ENCODE measurements at regions not wholly inside any gene's neighbourhood (a gene's known extent, or its start where the extent isn't known, plus 50 kb on each side); places are given as distances from the start of the nearest gene placed in this dataset.

DNA sequence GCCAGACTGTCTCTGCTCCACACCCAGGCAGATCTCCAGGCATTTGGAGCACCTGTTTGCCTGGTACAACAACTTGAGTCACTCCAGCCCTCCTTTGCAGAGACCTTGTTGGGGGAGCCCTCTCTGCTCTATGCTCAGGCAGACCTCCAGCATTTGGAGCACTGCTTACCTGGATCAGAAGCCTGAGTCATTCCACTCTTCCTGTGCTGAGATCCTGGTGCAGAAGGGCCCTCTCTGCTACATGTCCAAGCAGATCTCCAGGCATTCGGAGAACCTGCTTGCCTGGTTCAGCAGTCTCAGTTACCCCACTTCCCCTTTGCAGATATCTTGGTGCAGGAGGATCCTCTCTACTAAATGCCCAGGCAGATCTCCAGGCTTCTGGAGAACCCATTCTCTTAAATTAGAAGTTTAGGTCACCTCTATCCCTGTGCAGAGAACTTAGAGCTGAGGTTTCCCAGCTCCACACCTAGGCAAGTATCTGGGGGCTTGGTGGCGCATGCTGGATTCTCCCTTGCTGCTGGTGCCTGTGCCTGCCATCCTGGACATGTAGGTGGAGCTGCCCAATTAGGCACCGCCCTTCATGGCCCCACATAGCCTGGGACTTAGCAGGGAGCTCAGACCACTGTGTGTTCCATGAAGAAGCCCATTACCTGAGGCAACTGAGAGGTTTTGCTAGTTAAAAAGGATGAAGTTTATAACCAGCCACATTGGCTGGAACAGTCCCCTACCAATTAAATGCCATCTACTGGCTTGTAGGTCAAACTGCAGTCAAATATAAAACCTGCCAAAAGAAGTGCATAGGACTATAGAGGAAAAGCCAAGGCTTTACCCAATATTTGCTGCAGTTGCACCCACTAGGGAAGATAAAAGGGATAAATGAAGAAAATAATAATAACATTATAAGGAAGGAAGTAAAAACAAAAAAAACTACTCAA is 97.6 kb upstream of the SLITRK6 start:
- DNase-seq (ENCODE audit: low read depth) = no peak

DNA sequence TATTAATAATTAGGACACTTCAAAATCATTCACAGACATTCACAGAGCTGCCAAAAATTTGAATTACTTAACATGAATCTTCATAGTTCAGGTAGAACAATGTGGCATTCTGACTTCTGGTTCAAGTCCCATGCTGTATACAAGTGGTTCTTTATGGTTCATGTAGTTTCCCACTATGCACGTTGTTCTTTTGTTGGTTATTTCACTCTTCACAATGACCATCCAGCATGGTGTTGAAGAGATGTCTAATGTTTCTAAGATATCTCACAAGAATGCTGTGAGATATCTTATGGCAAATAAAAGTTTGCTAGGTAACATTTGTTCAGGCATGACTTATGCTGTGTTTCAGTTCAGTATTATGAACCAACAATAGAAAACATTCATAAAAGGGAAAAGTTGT is 88.2 kb upstream of the SLITRK6 start:
- no peak for DNase-seq (ENCODE audit: low read depth)

DNA sequence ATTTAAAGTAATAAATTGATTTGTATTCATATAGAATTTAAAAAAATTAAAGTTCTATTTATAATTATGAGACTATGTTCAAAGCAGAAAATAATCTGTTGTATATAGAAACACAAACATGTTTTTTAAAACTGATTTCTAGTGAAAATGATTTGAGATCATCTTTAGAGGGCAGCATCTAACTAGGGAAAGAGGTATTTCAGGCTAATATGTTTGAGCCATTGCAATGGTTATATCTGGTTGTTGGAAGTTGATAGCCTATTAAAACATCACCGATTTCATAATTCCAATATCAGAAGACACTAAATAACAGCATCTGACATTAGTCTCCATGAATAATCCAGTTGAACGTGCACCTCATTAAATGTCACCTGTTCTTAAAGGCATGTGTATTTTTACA is 79.8 kb upstream of the SLITRK6 start:
- no peak for DNase-seq (ENCODE audit: low read depth)

DNA sequence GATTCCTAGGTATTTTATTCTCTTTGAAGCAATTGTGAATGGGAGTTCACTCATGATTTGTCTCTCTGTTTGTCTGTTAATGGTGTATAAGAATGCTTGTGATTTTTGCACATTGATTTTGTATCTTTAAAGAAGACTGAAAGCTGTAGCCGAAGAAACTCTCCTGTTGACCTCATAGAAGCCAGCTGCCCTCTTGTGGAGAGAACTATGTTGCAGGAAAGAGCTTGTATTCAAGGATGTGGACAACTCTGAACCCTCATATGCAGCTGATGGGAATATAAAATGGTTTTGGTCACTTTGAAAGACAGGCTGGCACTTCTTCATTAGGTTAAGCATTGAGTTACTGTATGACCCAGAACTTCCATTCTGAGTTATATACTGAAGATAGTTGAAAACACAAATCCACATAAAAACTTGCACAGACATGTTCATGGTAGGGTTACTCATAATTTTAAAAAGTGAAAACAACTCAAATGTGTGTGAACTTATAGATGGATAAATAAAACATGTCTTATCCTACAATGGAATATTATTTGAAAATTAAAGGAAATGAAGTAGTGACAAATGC is 65.8 kb upstream of the SLITRK6 start:
- peak; percentile 5 for DNase-seq (ENCODE audit: low read depth)

DNA sequence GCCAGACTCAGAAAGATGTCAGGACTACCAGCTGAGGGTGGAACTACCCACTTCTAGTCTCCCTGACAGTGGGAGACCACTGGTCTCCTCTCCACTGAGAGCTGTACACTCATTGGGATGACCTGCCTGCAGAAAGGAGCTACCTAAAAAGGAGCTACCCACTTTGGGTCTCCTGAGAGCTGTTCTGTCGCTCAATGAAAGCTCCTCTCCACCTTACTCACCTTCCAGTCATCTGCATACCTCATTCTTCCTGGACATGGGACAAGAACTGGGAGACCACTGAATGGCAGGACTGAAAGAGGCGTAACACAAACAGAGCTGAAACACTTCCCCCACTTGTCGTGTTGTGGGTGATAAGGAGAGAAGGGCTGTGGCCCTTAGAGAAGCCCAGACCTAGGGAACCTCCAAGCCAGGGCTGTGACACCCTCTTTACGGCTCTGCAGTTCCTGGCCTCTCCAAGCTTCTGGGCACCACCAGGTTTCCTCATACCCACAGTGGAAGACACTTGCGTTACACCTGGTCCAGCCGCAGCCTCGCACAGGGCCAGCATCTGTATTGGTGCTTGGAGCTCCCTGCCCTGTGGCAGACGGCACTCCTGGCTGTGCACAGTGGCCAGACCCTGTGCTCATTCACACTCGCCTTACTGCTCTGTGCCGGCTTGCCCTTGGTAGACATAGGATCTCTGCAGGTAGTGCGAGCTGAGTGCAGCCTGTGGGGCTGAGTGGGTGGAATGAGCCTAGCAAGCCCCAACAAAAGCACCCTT is 54.9 kb upstream of the SLITRK6 start:
- no peak for DNase-seq (ENCODE audit: low read depth)

DNA sequence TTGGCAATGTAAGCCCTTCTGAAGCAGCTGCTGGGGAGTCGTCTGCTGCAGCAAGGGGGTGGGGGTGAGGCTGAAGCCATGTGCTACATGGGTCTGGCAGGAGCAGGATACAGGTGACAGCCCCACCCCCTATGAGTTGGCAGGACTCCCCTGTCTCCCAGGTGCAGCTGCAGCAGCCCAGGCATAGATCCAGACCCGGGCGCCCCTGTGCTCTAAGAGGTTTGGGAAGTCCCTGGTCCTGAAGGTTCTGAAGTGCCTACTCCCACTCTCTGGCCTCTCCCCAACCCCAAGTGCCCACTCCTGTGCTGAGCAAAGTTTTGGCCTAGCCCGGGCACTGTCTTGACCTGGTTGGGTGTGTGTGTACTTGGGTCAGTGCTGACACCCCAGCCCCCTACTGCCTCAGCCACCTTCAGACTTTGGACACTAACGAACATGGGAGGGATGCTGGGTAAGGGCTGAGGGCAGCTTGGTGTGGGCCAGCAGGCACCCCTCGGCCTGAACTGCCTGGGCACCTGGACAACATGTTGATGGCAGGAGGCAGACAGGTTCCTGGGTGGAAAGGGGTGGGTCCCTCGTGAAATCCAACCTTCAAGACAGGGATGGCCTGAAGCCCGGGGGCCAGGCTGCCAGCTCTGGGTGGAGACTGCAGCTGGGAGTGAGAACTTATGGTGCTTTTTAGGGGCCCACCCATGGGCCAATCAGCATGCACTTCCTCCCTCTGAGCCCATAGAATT is 54.1 kb upstream of the SLITRK6 start:
- DNase-seq (ENCODE audit: low read depth) = no peak
